HCT116 (cell line): ENCODE measurements at regions not wholly inside any gene's neighbourhood (a gene's known extent, or its start where the extent isn't known, plus 50 kb on each side); places are given as distances from the start of the nearest gene placed in this dataset.

ENCODE experiments used
- ATAC-seq: fragments of 200-7000 bp; cut with Tn5 transposase; 2 replicates; pipeline ENCODE4 v1.9.1; 2020; ENCODE audit warnings: mild to moderate bottlenecking, moderate library complexity
- BruUV-seq: library from RNA; stranded (reverse); fragments of 400-500 nt; replicated peaks from 2 replicates; lab custom pipeline; 2021; lab: Mats Ljungman, UMichigan
- CTCF ChIA-PET: fragments of 300-600 bp; sonication (Branson Sonifier 250); formaldehyde crosslinking; loops from one replicate; lab custom pipeline; 2021; ENCODE audit warnings: antibody characterized with exemption; lab: Charles Lee
- POLR2A ChIA-PET: fragments of 300-600, 350-600 bp; sonication (Branson Sonifier 250); formaldehyde crosslinking; loops from one replicate; lab custom pipeline; 2021; ENCODE audit warnings: antibody characterized with exemption; lab: Charles Lee
- RAD21 ChIA-PET, 2 experiments: fragments of 300-600 bp; sonication (Branson Sonifier 250); formaldehyde crosslinking; loops; one replicate each; lab custom pipeline; 2023; ENCODE audit warnings: low total read pairs in 2 of 2; ENCODE audit not compliant: uncharacterized antibody in 2 of 2, unreplicated experiment in 2 of 2, low non-redundant PET in 1 of 2; lab: Charles Lee
- DNase-seq: peaks from one replicate; pipeline ENCODE4 v3.0.0-alpha.2; 2010; ENCODE audit warnings: low read depth, low spot score
- H2AFZ ChIP-seq: fragments of 200-600 bp; shearing (Covaris generic), sonication (generic); 2 replicates; pipeline ENCODE4 v1.6.1; 2017; ENCODE audit warnings: low read depth, mixed run types, mixed read lengths, antibody characterized with exemption, low read length; ENCODE audit not compliant: poor library complexity, severe bottlenecking
- H3K27ac ChIP-seq: 2 replicates; pipeline ENCODE4 v1.5.1; 2012; ENCODE audit warnings: low read depth, low read length
- H3K27me3 ChIP-seq: fragments of 200-600 bp; sonication (generic); 2 replicates; pipeline ENCODE4 v1.6.1; 2016; ENCODE audit warnings: mixed run types, low read length, mixed read lengths; ENCODE audit not compliant: insufficient read depth
- H3K36me3 ChIP-seq, 2 experiments: fragments of 200-500 bp in 1 of 2; fragments of 200-600 bp in 1 of 2; sonication (Bioruptor generic) in 1 of 2; sonication (generic) in 1 of 2; 2 replicates each; pipeline versions ENCODE4 v1.5.1 to v1.6.1; 2014 to 2016; ENCODE audit warnings: low read length in 2 of 2, inconsistent platforms in 1 of 2, mixed read lengths in 1 of 2, mixed run types in 1 of 2; ENCODE audit not compliant: insufficient read depth in 2 of 2, control insufficient read depth in 1 of 2
- H3K4me1 ChIP-seq, 2 experiments: fragments of 200-600 bp in 1 of 2; sonication (generic) in 1 of 2; 2 replicates each; pipeline versions ENCODE4 v1.5.1 to v1.6.1; 2012 to 2017; ENCODE audit warnings: low read length in 2 of 2, inconsistent platforms in 1 of 2, mild to moderate bottlenecking in 1 of 2, mixed read lengths in 1 of 2, mixed run types in 1 of 2, moderate library complexity in 1 of 2; ENCODE audit not compliant: insufficient read depth in 2 of 2, control insufficient read depth in 1 of 2
- H3K4me2 ChIP-seq: fragments of 200-600 bp; sonication (generic); 2 replicates; pipeline ENCODE4 v1.6.1; 2017; ENCODE audit warnings: mixed run types, low read length, mixed read lengths
- H3K4me3 ChIP-seq, 2 experiments: fragments of 200-600 bp in 1 of 2; sonication (generic) in 1 of 2; replicated peaks in 1 of 2; 2 replicates each; pipeline ENCODE4 v1.5.1; 2011 to 2016; ENCODE audit warnings: low read length in 2 of 2, control low read depth in 1 of 2, low read depth in 1 of 2, mild to moderate bottlenecking in 1 of 2, mixed read lengths in 1 of 2, mixed run types in 1 of 2
- H3K79me2 ChIP-seq: fragments of 200-600 bp; sonication (generic); 2 replicates; pipeline ENCODE4 v1.6.1; 2017; ENCODE audit warnings: mild to moderate bottlenecking, mixed run types, low read length, moderate library complexity, mixed read lengths; ENCODE audit not compliant: insufficient read depth
- H3K9ac ChIP-seq: fragments of 200-600 bp; sonication (generic); 2 replicates; pipeline ENCODE4 v1.6.1; 2016; ENCODE audit warnings: low read length, mixed read lengths
- H3K9me2 ChIP-seq: fragments of 200-600 bp; sonication (generic), shearing (Covaris generic); 2 replicates; pipeline ENCODE4 v1.6.1; 2017; ENCODE audit warnings: mixed run types, mild to moderate bottlenecking, moderate library complexity; ENCODE audit not compliant: insufficient read depth
- H3K9me3 ChIP-seq, 2 experiments: fragments of 200-500 bp in 1 of 2; fragments of 200-600 bp in 1 of 2; sonication (Bioruptor generic) in 1 of 2; sonication (generic) in 1 of 2; 2 replicates each; pipeline ENCODE4 v1.6.1; 2014 to 2017; ENCODE audit warnings: low read length in 2 of 2, mixed read lengths in 2 of 2, inconsistent platforms in 1 of 2, low read depth in 1 of 2, mild to moderate bottlenecking in 1 of 2, mixed run types in 1 of 2, moderate library complexity in 1 of 2; ENCODE audit not compliant: control insufficient read depth in 1 of 2, insufficient read depth in 1 of 2
- H4K20me1 ChIP-seq: fragments of 200-600 bp; sonication (generic), shearing (Covaris generic); 2 replicates; pipeline ENCODE4 v1.6.1; 2017; ENCODE audit warnings: mixed run types, mild to moderate bottlenecking, moderate library complexity; ENCODE audit not compliant: insufficient read depth
- ELF1 ChIP-seq: IDR thresholded peaks from 2 replicates; pipeline ENCODE4 v1.6.1; 2012; ENCODE audit warnings: low read depth, borderline replicate concordance
- EZH2phosphoT487 ChIP-seq: fragments of 200-600 bp; IDR thresholded peaks from 2 replicates; pipeline ENCODE4 v1.6.1; 2018; ENCODE audit warnings: antibody characterized with exemption, borderline replicate concordance
- JUND ChIP-seq: IDR thresholded peaks from 2 replicates; pipeline ENCODE4 v1.6.1; 2012
- POLR2A ChIP-seq: IDR thresholded peaks from 2 replicates; pipeline ENCODE4 v1.7.0; 2011; ENCODE audit warnings: borderline replicate concordance; ENCODE audit not compliant: insufficient read depth, insufficient read length; ENCODE audit errors: extremely low read depth
- SIN3A ChIP-seq: IDR thresholded peaks from 2 replicates; pipeline ENCODE4 v1.6.1; 2012; ENCODE audit warnings: low read depth
- SP1 ChIP-seq: IDR thresholded peaks from 2 replicates; pipeline ENCODE4 v1.6.1; 2012; ENCODE audit warnings: low read depth
- SRF ChIP-seq: IDR thresholded peaks from 2 replicates; pipeline ENCODE4 v1.6.1; 2012; ENCODE audit warnings: low read depth
- TCF7L2 ChIP-seq: IDR thresholded peaks from 2 replicates; pipeline ENCODE4 v1.7.0; 2011; ENCODE audit warnings: borderline replicate concordance, inconsistent platforms; ENCODE audit not compliant: insufficient read depth, insufficient read length; ENCODE audit errors: extremely low read depth
- YY1 ChIP-seq: IDR thresholded peaks from 2 replicates; pipeline ENCODE4 v1.6.1; 2011; ENCODE audit warnings: low read length, low read depth, moderate library complexity, mild to moderate bottlenecking; ENCODE audit not compliant: insufficient replicate concordance; ENCODE audit errors: extremely low read depth
- ZFX ChIP-seq: fragments of 450-650 bp; IDR thresholded peaks from 2 replicates; pipeline ENCODE4 v1.6.1; 2017
- ZNF274 ChIP-seq: fragments of 200-500 bp; sonication (Bioruptor generic); IDR thresholded peaks from 2 replicates; pipeline ENCODE4 v1.6.1; 2014; ENCODE audit warnings: mild to moderate bottlenecking, low read depth, low read length, inconsistent platforms
- intact Hi-C: fragments of 100-400 bp; cut with micrococcal nuclease; formaldehyde crosslinking; loops from 2 replicates; pipeline ENCODE4 v1.10.0; 2022
- TF ChIP-seq, protein P1 (sequence below): IDR thresholded peaks from 2 replicates; pipeline ENCODE4 v1.6.1; 2012
- TF ChIP-seq, protein P2 (sequence below): IDR thresholded peaks from 2 replicates; pipeline ENCODE4 v1.6.1; 2011; ENCODE audit warnings: mild to moderate bottlenecking, low read length, moderate library complexity; ENCODE audit not compliant: insufficient replicate concordance; ENCODE audit errors: extremely low read depth
- TF ChIP-seq, protein P3 (sequence below): IDR thresholded peaks from 2 replicates; pipeline ENCODE4 v1.6.1; 2012; ENCODE audit warnings: low read depth
- TF ChIP-seq, protein P4 (sequence below): IDR thresholded peaks from 2 replicates; pipeline ENCODE4 v1.6.1; 2012

DNA sequence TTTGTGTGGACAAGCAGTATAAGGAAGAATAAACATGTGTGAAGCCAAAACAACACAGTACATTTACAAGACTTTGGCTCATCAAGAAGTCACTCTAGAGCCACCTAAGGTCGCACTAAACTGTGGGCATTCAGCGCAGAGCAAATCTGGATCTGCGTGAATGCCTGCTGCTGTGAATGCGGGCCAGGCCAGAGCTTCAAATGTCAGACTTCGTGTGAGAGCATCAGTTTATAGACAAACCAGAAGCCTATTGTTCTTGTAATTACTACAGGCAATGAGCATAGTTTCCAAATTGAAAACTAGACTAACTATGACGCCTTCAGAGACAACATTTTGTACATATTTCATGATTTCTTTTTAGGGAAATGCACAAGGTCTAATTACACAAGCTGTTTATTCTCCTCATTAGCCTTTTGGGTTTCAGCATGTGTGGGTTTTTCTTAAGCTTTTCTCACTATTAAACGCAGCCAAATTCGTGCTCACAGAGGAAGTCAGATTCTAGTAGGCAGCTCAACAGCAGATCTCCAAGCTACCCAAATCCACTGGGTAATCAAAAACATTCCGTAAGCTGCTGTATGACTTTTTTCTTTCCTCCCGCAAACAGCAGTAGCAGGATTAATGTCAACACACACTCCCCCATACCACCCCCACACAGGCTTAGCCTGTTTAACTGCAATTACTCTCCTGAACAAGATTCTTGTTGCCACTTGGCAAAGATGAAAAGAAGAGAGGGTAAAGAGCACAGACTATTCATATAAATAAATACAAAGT, 84.5 kb upstream of the SETMAR start:
- no peak overlapping the region for H3K4me2 ChIP-seq
- H3K36me3 ChIP-seq = no peaks in the 10 kb centered on the region
- H3K9me2 ChIP-seq = no peaks in the 10 kb centered on the region
- H3K27ac ChIP-seq = no peak overlapping the region
- no peak for DNase-seq
- POLR2A ChIA-PET = no interaction called here
- no TSS peak for BruUV-seq
- RAD21 ChIA-PET = no interaction called here
- ATAC-seq = no peak
- no peak overlapping the region for H2AFZ ChIP-seq
- no peak overlapping the region for H3K9ac ChIP-seq
- intact Hi-C loops = no loop called here
- H3K4me3 ChIP-seq = no peak overlapping the region
- no peak for TF ChIP-seq ZFX
- no peak for TF ChIP-seq SRF
- TF ChIP-seq, protein P1, sequence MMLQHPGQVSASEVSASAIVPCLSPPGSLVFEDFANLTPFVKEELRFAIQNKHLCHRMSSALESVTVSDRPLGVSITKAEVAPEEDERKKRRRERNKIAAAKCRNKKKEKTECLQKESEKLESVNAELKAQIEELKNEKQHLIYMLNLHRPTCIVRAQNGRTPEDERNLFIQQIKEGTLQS = no peak
- TF ChIP-seq TCF7L2 = no peak
- no peak for TF ChIP-seq SP1
- TF ChIP-seq YY1 = no peak
- TF ChIP-seq, protein P2, sequence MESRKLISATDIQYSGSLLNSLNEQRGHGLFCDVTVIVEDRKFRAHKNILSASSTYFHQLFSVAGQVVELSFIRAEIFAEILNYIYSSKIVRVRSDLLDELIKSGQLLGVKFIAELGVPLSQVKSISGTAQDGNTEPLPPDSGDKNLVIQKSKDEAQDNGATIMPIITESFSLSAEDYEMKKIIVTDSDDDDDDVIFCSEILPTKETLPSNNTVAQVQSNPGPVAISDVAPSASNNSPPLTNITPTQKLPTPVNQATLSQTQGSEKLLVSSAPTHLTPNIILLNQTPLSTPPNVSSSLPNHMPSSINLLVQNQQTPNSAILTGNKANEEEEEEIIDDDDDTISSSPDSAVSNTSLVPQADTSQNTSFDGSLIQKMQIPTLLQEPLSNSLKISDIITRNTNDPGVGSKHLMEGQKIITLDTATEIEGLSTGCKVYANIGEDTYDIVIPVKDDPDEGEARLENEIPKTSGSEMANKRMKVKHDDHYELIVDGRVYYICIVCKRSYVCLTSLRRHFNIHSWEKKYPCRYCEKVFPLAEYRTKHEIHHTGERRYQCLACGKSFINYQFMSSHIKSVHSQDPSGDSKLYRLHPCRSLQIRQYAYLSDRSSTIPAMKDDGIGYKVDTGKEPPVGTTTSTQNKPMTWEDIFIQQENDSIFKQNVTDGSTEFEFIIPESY = no peak
- TF ChIP-seq, protein P3, sequence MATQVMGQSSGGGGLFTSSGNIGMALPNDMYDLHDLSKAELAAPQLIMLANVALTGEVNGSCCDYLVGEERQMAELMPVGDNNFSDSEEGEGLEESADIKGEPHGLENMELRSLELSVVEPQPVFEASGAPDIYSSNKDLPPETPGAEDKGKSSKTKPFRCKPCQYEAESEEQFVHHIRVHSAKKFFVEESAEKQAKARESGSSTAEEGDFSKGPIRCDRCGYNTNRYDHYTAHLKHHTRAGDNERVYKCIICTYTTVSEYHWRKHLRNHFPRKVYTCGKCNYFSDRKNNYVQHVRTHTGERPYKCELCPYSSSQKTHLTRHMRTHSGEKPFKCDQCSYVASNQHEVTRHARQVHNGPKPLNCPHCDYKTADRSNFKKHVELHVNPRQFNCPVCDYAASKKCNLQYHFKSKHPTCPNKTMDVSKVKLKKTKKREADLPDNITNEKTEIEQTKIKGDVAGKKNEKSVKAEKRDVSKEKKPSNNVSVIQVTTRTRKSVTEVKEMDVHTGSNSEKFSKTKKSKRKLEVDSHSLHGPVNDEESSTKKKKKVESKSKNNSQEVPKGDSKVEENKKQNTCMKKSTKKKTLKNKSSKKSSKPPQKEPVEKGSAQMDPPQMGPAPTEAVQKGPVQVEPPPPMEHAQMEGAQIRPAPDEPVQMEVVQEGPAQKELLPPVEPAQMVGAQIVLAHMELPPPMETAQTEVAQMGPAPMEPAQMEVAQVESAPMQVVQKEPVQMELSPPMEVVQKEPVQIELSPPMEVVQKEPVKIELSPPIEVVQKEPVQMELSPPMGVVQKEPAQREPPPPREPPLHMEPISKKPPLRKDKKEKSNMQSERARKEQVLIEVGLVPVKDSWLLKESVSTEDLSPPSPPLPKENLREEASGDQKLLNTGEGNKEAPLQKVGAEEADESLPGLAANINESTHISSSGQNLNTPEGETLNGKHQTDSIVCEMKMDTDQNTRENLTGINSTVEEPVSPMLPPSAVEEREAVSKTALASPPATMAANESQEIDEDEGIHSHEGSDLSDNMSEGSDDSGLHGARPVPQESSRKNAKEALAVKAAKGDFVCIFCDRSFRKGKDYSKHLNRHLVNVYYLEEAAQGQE = no peak
- TF ChIP-seq, protein P4, sequence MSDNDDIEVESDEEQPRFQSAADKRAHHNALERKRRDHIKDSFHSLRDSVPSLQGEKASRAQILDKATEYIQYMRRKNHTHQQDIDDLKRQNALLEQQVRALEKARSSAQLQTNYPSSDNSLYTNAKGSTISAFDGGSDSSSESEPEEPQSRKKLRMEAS = no peak
- no peak for TF ChIP-seq POLR2A
- no peak for TF ChIP-seq JUND
- no peak for TF ChIP-seq ELF1
- TF ChIP-seq SIN3A = no peak
- no peak for TF ChIP-seq ZNF274
- no peak for TF ChIP-seq EZH2phosphoT487
- no peaks in the 10 kb centered on the region for H3K4me1 ChIP-seq
- H3K9me3 ChIP-seq = no peaks in the 10 kb centered on the region
- CTCF ChIA-PET = no interaction called here
- no peaks in the 10 kb centered on the region for H3K79me2 ChIP-seq
- H4K20me1 ChIP-seq = no peaks in the 10 kb centered on the region
- no peaks in the 10 kb centered on the region for H3K27me3 ChIP-seq
